Effector memory CD8-positive, alpha-beta T cell (primary cell): ENCODE measurements at regions not wholly inside any gene's neighbourhood (a gene's known extent, or its start where the extent isn't known, plus 50 kb on each side); places are given as distances from the start of the nearest gene placed in this dataset.

Experiments used
- ATAC-seq: fragments of 150-1000 bp; cut with Tn5 transposase; replicated peaks from 2 replicates; pipeline ENCODE4 v1.10.0; 2021; ENCODE audit warnings: mild to moderate bottlenecking, moderate library complexity
- DNase-seq, 3 experiments: peaks; one replicate each; pipeline ENCODE4 v3.0.0; 2021
- H3K27ac Mint-ChIP-seq, 2 donors: one replicate each; pipeline ENCODE4 v1.8.0; 2022; ENCODE audit warnings: mild to moderate bottlenecking in 2 of 2, mixed read lengths in 2 of 2, moderate library complexity in 2 of 2
- H3K27me3 Mint-ChIP-seq, 2 donors: one replicate each; pipeline ENCODE4 v1.8.0; 2022; ENCODE audit warnings: mixed read lengths in 2 of 2
- H3K36me3 Mint-ChIP-seq: one replicate; pipeline ENCODE4 v1.8.0; 2022; ENCODE audit warnings: mild to moderate bottlenecking, moderate library complexity, mixed read lengths; ENCODE audit not compliant: insufficient read depth
- H3K4me1 Mint-ChIP-seq, 2 donors: one replicate each; pipeline ENCODE4 v1.8.0; 2022; ENCODE audit warnings: low read depth in 2 of 2, mixed read lengths in 2 of 2
- H3K4me3 Mint-ChIP-seq, 2 donors: one replicate each; pipeline ENCODE4 v1.8.0; 2022; ENCODE audit warnings: mild to moderate bottlenecking in 2 of 2, mixed read lengths in 2 of 2, moderate library complexity in 2 of 2
- H3K9me3 Mint-ChIP-seq, 2 donors: one replicate each; pipeline ENCODE4 v1.8.0; 2022; ENCODE audit warnings: mixed read lengths in 2 of 2

GRCh38 chr6:20038410-20039204 lies 173.7 kb downstream of the MBOAT1 start:
- H3K9me3 Mint-ChIP-seq, result no peaks in the 10 kb centered on the region
- ATAC-seq (no peak), DNase-seq (no peak)
- H3K27ac Mint-ChIP-seq, result peak overlapping the region in 1 of 2 donors; percentile 9
- no peaks in the 10 kb centered on the region for H3K4me1 Mint-ChIP-seq
- no peak overlapping the region for H3K4me3 Mint-ChIP-seq
- peaks cover 6% of the 10 kb centered on the region for H3K36me3 Mint-ChIP-seq
- peaks cover 10 to 18% of the 10 kb centered on the region in 2 donors for H3K27me3 Mint-ChIP-seq

- Mint-ChIP-seq H3K4me3 (no peak overlapping the region), H3K9me3 (no peaks in the 10 kb centered on the region), H3K4me1 (no peaks in the 10 kb centered on the region), H3K27ac (no peak overlapping the region), H3K27me3 (no peaks in the 10 kb centered on the region), H3K36me3 (no peaks in the 10 kb centered on the region)
- ATAC-seq, result no peak
- no peak for DNase-seq
Observed at GRCh38 chr6:20044883-20045282, 167.4 kb downstream of the MBOAT1 start.
